HEK293T (cell line): ENCODE measurements at regions not wholly inside any gene's neighbourhood (a gene's known extent, or its start where the extent isn't known, plus 50 kb on each side); places are given as distances from the start of the nearest gene placed in this dataset.

Experiments
- CTCF ChIA-PET: fragments of 350-600 bp; formaldehyde crosslinking; extraction: SDS; loops from one replicate; lab custom pipeline; 2021; ENCODE audit warnings: antibody characterized with exemption, inconsistent platforms; lab: Yijun Ruan, JAX
- POLR2A ChIA-PET: fragments of 350-600 bp; formaldehyde crosslinking; extraction: SDS; loops from one replicate; lab custom pipeline; 2020; ENCODE audit warnings: antibody characterized with exemption, inconsistent platforms; lab: Yijun Ruan, JAX
- DNase-seq: peaks from one replicate; pipeline ENCODE4 v3.0.0; 2012; ENCODE audit warnings: mixed read lengths; ENCODE audit errors: extremely low spot score
- ARNT ChIP-seq: fragments of 450-650 bp; IDR thresholded peaks from 2 replicates; pipeline ENCODE4 v1.6.1; 2017; ENCODE audit warnings: mild to moderate bottlenecking
- BHLHE40 ChIP-seq: fragments of 450-650 bp; IDR thresholded peaks from 2 replicates; pipeline ENCODE4 v1.6.1; 2016; ENCODE audit warnings: mild to moderate bottlenecking, moderate library complexity, borderline replicate concordance
- CTBP1 ChIP-seq: fragments of 450-650 bp; IDR thresholded peaks from 2 replicates; pipeline ENCODE4 v1.6.1; 2016; ENCODE audit warnings: borderline replicate concordance
- ELF4 ChIP-seq: fragments of 450-650 bp; IDR thresholded peaks from 2 replicates; pipeline ENCODE4 v1.6.1; 2017; ENCODE audit warnings: antibody characterized with exemption
- FOXA1 ChIP-seq: fragments of 450-650 bp; IDR thresholded peaks from 2 replicates; pipeline ENCODE4 v1.6.1; 2016; ENCODE audit warnings: mild to moderate bottlenecking
- FOXK2 ChIP-seq: fragments of 450-650 bp; IDR thresholded peaks from 2 replicates; pipeline ENCODE4 v1.6.1; 2016; ENCODE audit warnings: mild to moderate bottlenecking
- FOXM1 ChIP-seq: fragments of 450-650 bp; IDR thresholded peaks from 2 replicates; pipeline ENCODE4 v1.6.1; 2017; ENCODE audit warnings: mild to moderate bottlenecking, borderline replicate concordance
- HDGF ChIP-seq: fragments of 450-650 bp; IDR thresholded peaks from 2 replicates; pipeline ENCODE4 v1.6.1; 2017; ENCODE audit warnings: antibody characterized with exemption, borderline replicate concordance
- L3MBTL2 ChIP-seq: fragments of 450-650 bp; conservative IDR thresholded peaks from 2 replicates; pipeline ENCODE4 v1.6.1; 2016; ENCODE audit warnings: mild to moderate bottlenecking
- LEF1 ChIP-seq: fragments of 450-650 bp; IDR thresholded peaks from 2 replicates; pipeline ENCODE4 v1.6.1; 2017; ENCODE audit warnings: mild to moderate bottlenecking, borderline replicate concordance
- NFRKB ChIP-seq: fragments of 450-650 bp; IDR thresholded peaks from 2 replicates; pipeline ENCODE4 v1.6.1; 2016; ENCODE audit warnings: mild to moderate bottlenecking, moderate library complexity
- SP1 ChIP-seq: fragments of 450-650 bp; IDR thresholded peaks from 2 replicates; pipeline ENCODE4 v1.6.1; 2017
- SUZ12 ChIP-seq: fragments of 450-650 bp; IDR thresholded peaks from 2 replicates; pipeline ENCODE4 v1.6.1; 2016; ENCODE audit warnings: mild to moderate bottlenecking
- TARDBP ChIP-seq: fragments of 450-650 bp; IDR thresholded peaks from 2 replicates; pipeline ENCODE4 v1.6.1; 2016
- ZNF384 ChIP-seq: fragments of 450-650 bp; IDR thresholded peaks from 2 replicates; pipeline ENCODE4 v1.6.1; 2016
- TF ChIP-seq, protein P1 (sequence below): fragments of 450-650 bp; IDR thresholded peaks from 2 replicates; pipeline ENCODE4 v1.6.1; 2016

DNA sequence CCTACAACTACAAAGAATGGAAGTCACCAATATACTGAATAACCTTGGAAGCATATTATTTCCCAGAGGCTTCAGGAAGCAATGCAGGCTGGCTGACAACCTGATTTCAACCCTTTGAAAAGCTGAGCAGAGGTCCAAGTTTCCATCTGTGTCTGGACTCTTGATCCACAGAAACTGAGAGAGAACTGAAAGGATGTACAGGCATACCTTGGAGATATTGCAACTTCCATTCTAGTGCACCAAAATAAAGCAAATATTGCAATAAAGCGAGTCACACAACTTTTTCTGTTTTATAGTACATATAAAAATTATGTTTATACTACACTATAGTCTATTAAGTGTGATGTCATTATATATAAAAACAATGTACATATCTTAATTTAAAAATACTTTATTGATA, 85.3 kb downstream of the TYW3 start:
- CTCF ChIA-PET = no interaction called here
- TF ChIP-seq HDGF (no peak), SP1 (no peak), L3MBTL2 (no peak), ARNT (no peak), LEF1 (no peak), ELF4 (no peak), FOXA1 (no peak), ZNF384 (no peak), CTBP1 (no peak), SUZ12 (no peak), FOXK2 (no peak), NFRKB (no peak)
- TF ChIP-seq, protein P1, sequence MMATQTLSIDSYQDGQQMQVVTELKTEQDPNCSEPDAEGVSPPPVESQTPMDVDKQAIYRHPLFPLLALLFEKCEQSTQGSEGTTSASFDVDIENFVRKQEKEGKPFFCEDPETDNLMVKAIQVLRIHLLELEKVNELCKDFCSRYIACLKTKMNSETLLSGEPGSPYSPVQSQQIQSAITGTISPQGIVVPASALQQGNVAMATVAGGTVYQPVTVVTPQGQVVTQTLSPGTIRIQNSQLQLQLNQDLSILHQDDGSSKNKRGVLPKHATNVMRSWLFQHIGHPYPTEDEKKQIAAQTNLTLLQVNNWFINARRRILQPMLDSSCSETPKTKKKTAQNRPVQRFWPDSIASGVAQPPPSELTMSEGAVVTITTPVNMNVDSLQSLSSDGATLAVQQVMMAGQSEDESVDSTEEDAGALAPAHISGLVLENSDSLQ = no peak
- POLR2A ChIA-PET = no interaction called here

DNA sequence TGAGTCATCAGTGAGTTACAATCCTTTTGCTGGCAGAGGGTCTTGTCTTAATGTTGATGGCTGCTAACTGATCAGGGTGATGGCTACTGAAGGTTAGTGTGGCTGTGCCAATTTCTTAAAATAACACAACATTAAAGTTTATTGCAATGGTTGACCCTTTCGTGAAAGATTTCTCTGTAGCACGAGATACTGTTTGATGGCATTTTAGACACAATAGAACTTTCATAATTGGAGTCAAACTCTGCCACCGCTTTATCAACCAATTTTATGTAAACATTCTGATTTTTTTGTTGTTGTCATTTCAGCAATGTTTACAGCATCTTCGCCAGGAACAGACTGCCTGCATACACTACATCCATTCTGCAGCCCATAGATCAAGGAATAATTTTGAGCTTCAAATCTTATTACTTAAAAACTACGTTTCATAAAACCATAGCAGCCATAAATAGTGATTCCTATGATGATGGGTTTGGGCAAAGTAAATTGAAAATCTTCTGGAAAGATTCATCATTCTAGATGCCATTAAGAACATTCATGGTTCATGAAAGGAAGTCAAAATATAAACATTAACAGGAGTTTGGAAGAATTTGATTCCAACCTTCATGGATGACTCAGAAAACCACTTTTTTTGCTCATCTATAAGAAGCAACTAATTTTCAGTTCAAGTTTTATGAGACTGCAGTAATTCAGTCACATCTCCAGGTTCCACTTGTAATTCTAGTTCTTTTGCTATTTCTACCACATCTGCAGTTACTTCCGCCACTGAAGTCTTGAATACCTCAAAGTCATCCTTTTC, 85.9 kb downstream of the TYW3 start:
- CTCF ChIA-PET = no interaction called here
- POLR2A ChIA-PET = no interaction called here
- TF ChIP-seq FOXM1 = no peak
- no peak for TF ChIP-seq FOXK2
- no peak for TF ChIP-seq BHLHE40
- TF ChIP-seq, protein P1 = no peak
- TF ChIP-seq ZNF384 = no peak
- no peak for TF ChIP-seq SP1
- TF ChIP-seq TARDBP = no peak
- no peak for TF ChIP-seq HDGF
- no peak for TF ChIP-seq NFRKB
- TF ChIP-seq SUZ12 = no peak
- no peak for TF ChIP-seq CTBP1
- TF ChIP-seq FOXA1 = no peak
- no peak for TF ChIP-seq L3MBTL2
- no peak for TF ChIP-seq ARNT
- TF ChIP-seq LEF1 = no peak
- no peak for DNase-seq

More for the DNA sequence above, 85.3 kb downstream of the TYW3 start:
- no peak for DNase-seq

DNA sequence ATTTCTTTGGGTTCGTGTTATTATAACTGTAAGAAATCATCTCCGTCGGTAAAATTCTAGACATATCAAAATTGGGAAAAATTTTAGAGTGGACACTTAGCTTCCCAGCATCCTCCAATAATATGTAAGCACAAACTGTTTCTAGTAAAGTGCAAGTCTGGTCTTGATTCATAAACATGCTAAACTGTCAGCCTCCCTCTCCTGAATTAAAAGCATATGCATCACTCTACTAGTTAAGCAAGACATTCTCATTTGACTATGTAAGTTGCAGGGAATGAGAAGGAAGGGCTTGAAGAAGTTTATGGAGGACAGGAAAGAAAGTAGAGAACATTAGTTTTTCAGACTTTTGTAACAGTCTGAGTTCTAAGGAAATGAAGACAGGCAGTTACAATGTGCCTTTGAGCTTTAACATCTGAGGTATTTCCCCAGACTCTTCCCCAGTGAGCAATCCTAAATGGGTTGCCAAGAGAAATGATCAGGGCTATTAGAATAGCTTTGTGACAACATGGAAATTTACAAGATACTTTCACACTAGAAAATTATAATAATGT, 90.0 kb downstream of the TYW3 start:
- DNase-seq = no peak
- TF ChIP-seq ELF4 (no peak), FOXK2 (no peak), L3MBTL2 (no peak), SP1 (no peak), SUZ12 (no peak), FOXM1 (no peak), CTBP1 (no peak), BHLHE40 (no peak), ZNF384 (no peak), TARDBP (no peak), HDGF (no peak), NFRKB (no peak)
- TF ChIP-seq, protein P1 = no peak
- POLR2A ChIA-PET = no interaction called here
- CTCF ChIA-PET = no interaction called here

DNA sequence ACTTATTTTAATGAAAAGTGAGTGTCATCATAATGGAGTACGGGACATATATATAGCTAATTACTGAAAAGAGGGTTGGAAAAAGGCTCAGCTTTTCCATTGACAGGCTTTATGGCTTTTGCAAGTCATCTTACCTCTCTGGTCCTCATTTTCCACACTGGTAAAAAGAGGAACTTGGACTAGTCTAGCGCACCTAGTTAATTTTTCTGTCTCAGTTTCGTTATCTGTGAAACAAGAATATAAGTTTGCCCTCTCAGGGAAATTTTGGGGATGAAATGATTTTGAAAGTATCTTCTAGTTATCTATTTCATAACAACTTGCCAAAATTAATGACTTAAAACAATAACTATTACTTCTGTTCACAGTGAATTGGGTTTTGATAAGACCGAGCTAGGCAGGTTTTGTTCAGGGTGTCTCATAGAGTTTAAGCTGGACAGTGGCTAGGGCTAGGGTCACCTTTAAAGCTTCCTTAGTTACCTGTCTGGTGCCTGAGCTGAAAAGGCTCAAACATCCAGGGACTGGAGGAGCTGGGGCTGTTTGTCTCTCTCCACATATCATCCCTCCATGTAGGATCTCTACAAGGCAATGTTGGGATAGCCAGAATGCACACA, 91.7 kb downstream of the TYW3 start:
- CTCF ChIA-PET = no interaction called here
- TF ChIP-seq NFRKB = no peak
- TF ChIP-seq FOXA1 = no peak
- TF ChIP-seq HDGF = no peak
- TF ChIP-seq SUZ12 = no peak
- no peak for TF ChIP-seq BHLHE40
- no peak for TF ChIP-seq ELF4
- no peak for TF ChIP-seq TARDBP
- POLR2A ChIA-PET = no interaction called here
- no peak for DNase-seq

DNA sequence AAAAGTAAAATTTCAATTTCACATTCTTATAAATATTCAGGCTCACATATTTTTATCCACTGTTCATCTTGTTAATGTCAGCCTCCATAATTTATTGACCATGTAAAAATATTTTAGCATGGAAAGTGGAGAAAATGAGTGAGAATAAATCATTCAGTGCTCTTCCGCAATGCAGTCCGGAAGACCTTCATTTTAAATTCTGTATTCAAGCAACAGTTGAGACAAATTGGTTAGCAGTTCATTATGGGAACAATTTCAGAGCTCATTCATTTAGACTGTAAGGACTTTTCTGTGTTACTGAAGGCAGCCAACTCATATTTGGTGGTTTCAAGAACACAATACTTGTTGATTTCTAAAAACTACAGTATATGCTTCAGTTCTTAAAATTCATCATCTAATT, 97.8 kb downstream of the TYW3 start:
- no peak for DNase-seq
- CTCF ChIA-PET = no interaction called here
- TF ChIP-seq L3MBTL2 (no peak), ZNF384 (no peak), FOXA1 (no peak), SP1 (no peak)
- TF ChIP-seq, protein P1 = no peak
- POLR2A ChIA-PET = no interaction called here

DNA sequence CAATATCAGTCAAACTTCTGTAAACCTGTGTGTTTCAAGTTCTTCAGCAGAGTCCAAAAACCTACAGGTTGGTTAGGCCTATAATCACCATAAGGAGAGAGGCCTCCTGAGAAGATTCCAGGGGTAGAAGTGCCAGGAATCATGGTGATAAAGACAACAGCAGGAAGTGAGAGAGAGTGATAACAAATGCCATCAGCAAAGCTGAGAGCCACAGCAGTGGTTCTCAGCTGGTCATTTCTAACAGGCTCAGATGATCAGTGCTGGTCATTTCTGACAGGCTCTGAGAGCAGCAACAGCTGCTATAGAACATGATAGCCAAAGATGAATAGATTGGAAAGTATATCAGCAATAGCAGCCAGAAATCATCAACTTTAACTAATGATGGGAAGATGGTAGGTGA, 101.3 kb downstream of the TYW3 start:
- TF ChIP-seq CTBP1 (no peak), FOXM1 (no peak), NFRKB (no peak), TARDBP (no peak), LEF1 (no peak)
- POLR2A ChIA-PET = no interaction called here
- CTCF ChIA-PET = no interaction called here
- DNase-seq = no peak
